ENCODE measurements at regions not wholly inside any gene's neighbourhood (a gene's known extent, or its start where the extent isn't known, plus 50 kb on each side); places are given as distances from the start of the nearest gene placed in this dataset.

GRCh38 chr1:218694636-218695035, 349.5 kb downstream of the TGFB2 start:
- no peak overlapping the region for H3K27ac ChIP-seq
- no peak for TF ChIP-seq CTCF (IDR thresholded peaks at IDR 0.05 in 8 of 11, conservative IDR thresholded peaks at IDR 0.05 in 3 of 11)
- no peak for TF ChIP-seq POLR2A (IDR thresholded peaks at IDR 0.05)
- TF ChIP-seq POLR2AphosphoS5 (IDR thresholded peaks at IDR 0.05) = no peak
- WGBS, 5 donors = 0 to 13% (median 4%) methylated on average over 1 of the region's 1 CpG
- intact Hi-C loops (cut with DNase I; ENCODE audit: low total_unique reads) = no loop called here
- no peaks in the 10 kb centered on the region for H3K4me1 ChIP-seq
- DNase-seq = no peak
- H3K4me3 ChIP-seq = no peak overlapping the region
- no peaks in the 10 kb centered on the region for H3K36me3 ChIP-seq
- no peaks in the 10 kb centered on the region for H3K27me3 ChIP-seq (replicated peaks in 1 of 7)
- no peaks in the 10 kb centered on the region for H3K9me3 ChIP-seq

DNA sequence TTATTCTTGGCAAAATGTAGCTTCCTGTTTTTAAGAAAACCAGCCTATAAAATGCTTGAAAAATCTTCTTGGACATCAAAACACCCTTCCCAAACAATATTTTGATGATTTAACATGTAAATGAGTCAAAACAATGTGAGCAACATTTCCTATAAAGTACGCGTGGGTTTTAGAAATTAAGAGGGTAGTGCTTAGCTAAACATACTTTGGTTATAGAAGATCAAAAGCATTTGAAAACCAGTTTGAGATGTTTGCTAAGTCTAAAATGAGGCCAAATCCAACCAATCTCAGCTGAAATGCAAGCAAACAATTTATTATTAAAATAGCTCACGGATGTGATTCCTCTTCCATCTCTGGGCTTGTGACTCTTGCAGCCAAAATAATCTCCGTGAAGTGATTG, 350.4 kb downstream of the TGFB2 start:
- no peak overlapping the region for H3K4me3 ChIP-seq
- TF ChIP-seq POLR2AphosphoS5 (IDR thresholded peaks at IDR 0.05) (no peak), POLR2A (IDR thresholded peaks at IDR 0.05) (no peak), CTCF (IDR thresholded peaks at IDR 0.05 in 8 of 11, conservative IDR thresholded peaks at IDR 0.05 in 3 of 11) (no peak)
- H3K36me3 ChIP-seq = no peaks in the 10 kb centered on the region
- H3K9me3 ChIP-seq = no peaks in the 10 kb centered on the region
- H3K27ac ChIP-seq = no peak overlapping the region
- no peaks in the 10 kb centered on the region for H3K27me3 ChIP-seq (replicated peaks in 1 of 7)
- DNase-seq = no peak
- intact Hi-C loops (cut with DNase I; ENCODE audit: low total_unique reads) = no loop called here
- no peaks in the 10 kb centered on the region for H3K4me1 ChIP-seq
- 86 to 97% (median 92%) methylated on average over 4 of the region's 4 CpGs for WGBS, 5 donors

DNA sequence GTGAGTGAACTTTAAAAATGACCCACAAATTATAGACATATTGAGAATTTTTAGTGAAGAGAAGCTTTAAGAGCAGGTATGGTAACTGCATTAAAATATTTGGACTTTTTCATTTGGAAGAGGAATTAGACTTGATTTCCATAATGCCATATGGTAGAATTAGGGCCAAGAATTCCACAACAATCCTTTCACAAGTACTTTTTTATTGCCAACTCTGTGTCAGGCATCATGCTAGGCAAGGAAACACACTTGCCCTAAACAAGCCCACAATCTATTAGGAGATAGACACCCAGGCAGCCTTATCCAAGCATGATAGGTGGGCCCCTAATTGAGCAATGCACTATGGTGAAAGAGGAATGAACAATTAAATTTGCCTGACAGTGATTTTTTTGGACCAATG, 353.0 kb downstream of the TGFB2 start:
- Histone ChIP-seq H3K4me1 (no peaks in the 10 kb centered on the region), H3K9me3 (no peaks in the 10 kb centered on the region), H3K4me3 (no peak overlapping the region), H3K36me3 (no peaks in the 10 kb centered on the region), H3K27me3 (replicated peaks in 1 of 7) (no peaks in the 10 kb centered on the region), H3K27ac (no peak overlapping the region)
- intact Hi-C loops (cut with DNase I; ENCODE audit: low total_unique reads) = no loop called here
- DNase-seq = no peak
- no peak for TF ChIP-seq POLR2AphosphoS5 (IDR thresholded peaks at IDR 0.05)
- TF ChIP-seq POLR2A (IDR thresholded peaks at IDR 0.05) = no peak
- no peak for TF ChIP-seq CTCF (IDR thresholded peaks at IDR 0.05 in 8 of 11, conservative IDR thresholded peaks at IDR 0.05 in 3 of 11)

GRCh38 chr1:218699421-218699820, 354.3 kb downstream of the TGFB2 start:
- WGBS, 5 donors = 57 to 77% (median 72%) methylated on average over 3 of the region's 3 CpGs
- Histone ChIP-seq H3K27ac (no peak overlapping the region), H3K9me3 (no peaks in the 10 kb centered on the region), H3K4me1 (no peaks in the 10 kb centered on the region), H3K36me3 (no peaks in the 10 kb centered on the region), H3K27me3 (replicated peaks in 1 of 7) (no peaks in the 10 kb centered on the region), H3K4me3 (no peak overlapping the region)
- no peak for DNase-seq
- intact Hi-C loops (cut with DNase I; ENCODE audit: low total_unique reads) = no loop called here
- TF ChIP-seq POLR2A (IDR thresholded peaks at IDR 0.05) = no peak
- no peak for TF ChIP-seq POLR2AphosphoS5 (IDR thresholded peaks at IDR 0.05)
- TF ChIP-seq CTCF (IDR thresholded peaks at IDR 0.05 in 8 of 11, conservative IDR thresholded peaks at IDR 0.05 in 3 of 11) = no peak
